Ascending aorta (tissue), 2 donors: ENCODE measurements at regions not wholly inside any gene's neighbourhood (a gene's known extent, or its start where the extent isn't known, plus 50 kb on each side); places are given as distances from the start of the nearest gene placed in this dataset.

ENCODE experiments used
- DNase-seq, 2 donors: peaks; one replicate each; pipeline ENCODE4 v3.0.0-alpha.2; 2019; ENCODE audit warnings: low spot score in 2 of 2
- H3K27ac ChIP-seq, 2 donors: fragments of 200-600 bp; sonication (generic); one replicate each; pipeline ENCODE4 v1.5.1; 2016 to 2017; ENCODE audit warnings: mild to moderate bottlenecking in 1 of 2
- H3K27me3 ChIP-seq: fragments of 200-600 bp; sonication (generic); one replicate; pipeline ENCODE4 v1.5.1; 2017
- H3K36me3 ChIP-seq, 2 donors: fragments of 200-600 bp; sonication (generic); one replicate each; pipeline ENCODE4 v1.5.1; 2016
- H3K4me1 ChIP-seq, 2 donors: fragments of 200-600 bp; sonication (generic); one replicate each; pipeline ENCODE4 v1.5.1; 2016 to 2017; ENCODE audit warnings: mild to moderate bottlenecking in 1 of 2
- H3K4me3 ChIP-seq, 2 donors: fragments of 200-600 bp; sonication (generic); one replicate each; pipeline ENCODE4 v1.5.1; 2016 to 2017; ENCODE audit warnings: mild to moderate bottlenecking in 1 of 2
- H3K9me3 ChIP-seq, 2 donors: fragments of 200-600 bp; sonication (generic); one replicate each; pipeline ENCODE4 v1.5.1; 2016
- CTCF ChIP-seq, 3 experiments: fragments of 200-600 bp in 2 of 3; fragments of 450-650 bp in 1 of 3; sonication (generic) in 2 of 3; IDR thresholded peaks; one replicate each; pipeline ENCODE4 v1.5.1; 2016 to 2019; ENCODE audit warnings: antibody characterized with exemption in 3 of 3, mild to moderate bottlenecking in 1 of 3, moderate library complexity in 1 of 3
- intact Hi-C: fragments of 100-400 bp; cut with DNase I; formaldehyde crosslinking; loops from one replicate; pipeline ENCODE4 v1.15.1; 2023

- Histone ChIP-seq H3K4me3 (peak overlapping the region in 1 of 2 donors; percentile 30), H3K36me3 (no peaks in the 10 kb centered on the region), H3K27ac (peak overlapping the region; percentile 85 to 88), H3K27me3 (no peaks in the 10 kb centered on the region), H3K4me1 (peaks cover 11 to 39% of the 10 kb centered on the region in 2 donors), H3K9me3 (no peaks in the 10 kb centered on the region)
- intact Hi-C loops = loop anchor here (2.0 kb wide), 1 partner anchor 50 kb away; no protein-coding TSS in a partner anchor
- DNase-seq = no peak
- no peak for TF ChIP-seq CTCF (IDR thresholded peaks at IDR 0.05)
Observed at GRCh38 chr9:626596-626995, 214.9 kb upstream of the DMRT1 start.

GRCh38 chr9:627336-627970 lies 214.0 kb upstream of the DMRT1 start:
- Histone ChIP-seq H3K27ac (peak overlapping the region; percentile 85 to 88), H3K36me3 (no peaks in the 10 kb centered on the region), H3K27me3 (no peaks in the 10 kb centered on the region), H3K4me1 (peaks cover 11 to 37% of the 10 kb centered on the region in 2 donors), H3K9me3 (no peaks in the 10 kb centered on the region), H3K4me3 (peak overlapping the region in 1 of 2 donors; percentile 30)
- TF ChIP-seq CTCF (IDR thresholded peaks at IDR 0.05) = no peak
- intact Hi-C loops = loop anchor here (2.0 kb wide), 1 partner anchor 49 kb away; no protein-coding TSS in a partner anchor
- DNase-seq = no peak

GRCh38 chr9:629146-629545 lies 212.4 kb upstream of the DMRT1 start:
- H3K4me1 ChIP-seq = peaks cover 11 to 36% of the 10 kb centered on the region in 2 donors
- no peak for TF ChIP-seq CTCF (IDR thresholded peaks at IDR 0.05)
- H3K27me3 ChIP-seq = no peaks in the 10 kb centered on the region
- H3K36me3 ChIP-seq = no peaks in the 10 kb centered on the region
- no peak for DNase-seq
- H3K27ac ChIP-seq = peak overlapping the region; percentile 85 to 88
- no peak overlapping the region for H3K4me3 ChIP-seq
- intact Hi-C loops = no loop called here
- H3K9me3 ChIP-seq = no peaks in the 10 kb centered on the region

- H3K27ac ChIP-seq = no peak overlapping the region
Observed at GRCh38 chr9:630817-631216, 210.7 kb upstream of the DMRT1 start.

GRCh38 chr9:631596-631995 lies 209.9 kb upstream of the DMRT1 start:
- no peak for TF ChIP-seq CTCF (IDR thresholded peaks at IDR 0.05)
- no peak overlapping the region for H3K27ac ChIP-seq
- no peak for DNase-seq
- no peaks in the 10 kb centered on the region for H3K27me3 ChIP-seq
- peaks cover 8 to 21% of the 10 kb centered on the region in 2 donors for H3K4me1 ChIP-seq
- intact Hi-C loops = no loop called here
- no peaks in the 10 kb centered on the region for H3K9me3 ChIP-seq
- no peaks in the 10 kb centered on the region for H3K36me3 ChIP-seq
- H3K4me3 ChIP-seq = no peak overlapping the region

More at GRCh38 chr9:630817-631216, 210.7 kb upstream of the DMRT1 start:
- no peaks in the 10 kb centered on the region for H3K36me3 ChIP-seq
- no peak overlapping the region for H3K4me3 ChIP-seq
- TF ChIP-seq CTCF (IDR thresholded peaks at IDR 0.05) = no peak
- H3K27me3 ChIP-seq = no peaks in the 10 kb centered on the region
- peaks cover 9 to 22% of the 10 kb centered on the region in 2 donors for H3K4me1 ChIP-seq
- intact Hi-C loops = no loop called here
- no peaks in the 10 kb centered on the region for H3K9me3 ChIP-seq
- DNase-seq = no peak
